GM18868 (cell line): ENCODE measurements at regions not wholly inside any gene's neighbourhood (a gene's known extent, or its start where the extent isn't known, plus 50 kb on each side); places are given as distances from the start of the nearest gene placed in this dataset.

Source experiments
- ATAC-seq: cut with Tn5 transposase; IDR thresholded peaks from one replicate; pipeline ENCODE4 v1.9.1; 2021; ENCODE audit warnings: mild to moderate bottlenecking, moderate library complexity; ENCODE audit not compliant: unreplicated experiment

- no peak for ATAC-seq
Observed at GRCh38 chr5:103942587-103943186, 380.1 kb upstream of the NUDT12 start.

DNA sequence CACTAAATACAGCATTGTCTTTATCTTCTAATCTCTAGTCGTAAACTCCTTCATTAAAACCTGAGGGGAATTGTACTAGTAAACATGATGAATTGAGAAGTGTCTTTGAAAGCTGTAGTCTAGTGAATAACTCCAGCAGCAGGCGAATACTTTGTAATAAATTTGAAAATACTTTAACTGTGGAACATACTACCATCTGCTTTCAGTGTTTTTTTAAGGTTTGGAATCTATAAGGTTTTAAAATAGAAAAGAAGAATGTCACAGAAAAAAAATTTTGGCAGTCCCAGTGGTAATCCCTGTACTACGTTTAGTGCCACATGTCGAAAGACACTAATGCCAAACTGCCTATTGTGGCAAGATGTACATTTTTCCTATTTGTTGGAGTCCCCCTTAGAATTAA, 379.0 kb upstream of the NUDT12 start:
- ATAC-seq, result no peak

DNA sequence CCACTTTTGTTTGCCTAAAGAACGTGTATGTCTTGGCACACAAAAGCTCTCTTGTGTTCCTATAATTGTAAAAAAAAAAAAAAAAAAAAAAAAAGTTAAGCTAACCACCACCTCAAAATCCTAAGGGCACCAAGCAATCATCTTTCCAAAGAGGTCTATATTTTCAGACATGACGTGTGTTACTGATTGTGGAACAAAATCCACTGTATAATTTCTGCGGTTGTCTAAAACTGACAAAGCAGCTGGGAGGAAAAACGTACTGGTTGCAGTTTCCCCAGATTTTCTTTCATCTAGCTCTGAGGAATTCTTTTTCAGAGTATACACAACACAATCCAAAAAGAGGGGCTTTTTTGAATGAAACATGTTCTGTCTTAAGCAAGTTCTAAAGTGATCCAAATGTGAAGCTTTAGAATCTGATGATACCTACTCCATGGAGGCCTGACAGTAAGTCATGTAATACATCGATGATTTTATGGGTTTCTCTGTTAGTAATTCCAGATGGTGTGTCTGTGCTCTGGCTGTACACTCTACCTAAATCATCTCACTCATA, 375.6 kb upstream of the NUDT12 start:
- no peak for ATAC-seq

DNA sequence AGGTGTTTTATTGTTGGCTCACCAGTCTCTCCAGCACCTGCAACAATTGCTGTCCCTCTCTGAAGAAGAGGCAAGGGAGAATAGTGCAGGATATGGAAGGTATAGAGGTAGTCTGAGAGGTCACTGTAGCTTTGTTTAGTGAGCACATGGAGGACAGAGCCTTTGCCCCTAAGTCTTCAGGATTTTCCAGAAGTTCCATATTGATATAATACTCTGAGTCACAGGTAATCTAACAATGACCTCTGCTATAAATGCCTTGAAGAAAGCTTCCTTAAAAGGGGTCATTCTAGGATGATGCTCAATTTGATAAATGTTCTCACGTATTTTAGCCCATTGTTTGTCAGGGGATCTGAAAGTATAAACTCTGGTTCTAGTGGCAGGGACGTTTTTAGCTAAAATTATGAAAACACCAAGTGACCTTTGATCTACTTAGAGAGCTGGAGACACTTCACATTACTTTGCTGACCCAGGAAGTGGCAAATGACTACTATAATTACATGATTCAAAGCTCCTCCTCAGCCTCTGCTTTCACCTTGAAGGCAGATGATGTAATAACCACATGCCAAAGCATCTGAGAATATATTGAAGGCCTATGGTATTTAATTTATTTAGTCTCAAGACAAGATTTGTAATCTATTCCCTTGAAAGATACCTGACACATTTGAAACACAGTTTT, 366.9 kb upstream of the NUDT12 start:
- peak; percentile 70 for ATAC-seq

DNA sequence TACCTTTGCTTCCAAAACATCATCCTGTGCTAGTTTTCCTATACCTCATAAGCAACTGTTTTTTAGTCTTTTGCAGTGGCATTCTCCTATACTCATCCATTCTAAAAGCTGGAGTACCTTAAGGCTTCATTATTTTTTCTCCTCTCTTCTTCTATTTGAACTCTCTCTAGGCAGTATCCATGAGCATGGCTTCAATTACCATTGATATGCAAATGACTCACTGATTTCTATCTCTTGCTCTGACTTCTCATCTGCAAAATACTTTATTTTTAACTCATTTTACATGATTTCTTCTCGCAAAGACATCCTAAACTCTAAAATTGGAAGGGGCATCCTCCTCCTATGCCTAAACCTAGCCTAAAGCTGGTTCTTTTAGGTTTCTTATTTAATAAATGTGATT, 365.1 kb upstream of the NUDT12 start:
- ATAC-seq, result no peak

DNA sequence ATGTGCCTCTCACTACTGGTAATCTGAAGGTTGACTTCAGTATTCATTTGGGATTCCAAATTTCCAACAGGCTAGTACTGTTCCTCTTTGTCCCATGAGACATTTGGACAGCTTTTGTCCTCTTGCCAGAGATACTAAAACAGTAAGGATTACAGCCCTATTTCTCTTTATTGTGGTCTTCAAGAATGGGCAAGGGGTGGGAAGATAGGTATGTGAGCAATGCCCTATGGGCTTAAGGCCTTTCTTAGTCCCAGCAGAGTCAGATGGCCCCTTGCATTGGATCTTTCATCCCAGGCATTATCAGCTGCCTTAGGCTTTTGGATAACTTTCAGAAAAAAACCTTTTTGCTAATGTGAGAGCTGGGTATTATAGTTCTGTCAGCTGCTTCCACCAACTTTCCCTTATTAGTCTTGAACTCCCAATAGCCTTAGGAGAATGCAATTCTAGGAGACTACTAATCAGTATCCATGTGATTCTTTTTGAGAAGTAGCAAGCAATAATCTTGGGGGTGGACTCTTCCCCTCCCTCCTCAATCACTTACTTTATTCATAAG, 361.1 kb upstream of the NUDT12 start:
- ATAC-seq, result no peak

- ATAC-seq, result no peak
Observed at GRCh38 chr5:103919506-103919905, 356.9 kb upstream of the NUDT12 start.

GRCh38 chr5:103918668-103919367, 356.2 kb upstream of the NUDT12 start:
- ATAC-seq, result peak; percentile 68

GRCh38 chr5:103915081-103915480, 352.5 kb upstream of the NUDT12 start:
- no peak for ATAC-seq

GRCh38 chr5:103910786-103911185, 348.2 kb upstream of the NUDT12 start:
- no peak for ATAC-seq

GRCh38 chr5:103910011-103910410, 347.4 kb upstream of the NUDT12 start:
- ATAC-seq, result no peak

- no peak for ATAC-seq
Observed at GRCh38 chr5:103909391-103909790, 346.8 kb upstream of the NUDT12 start.

DNA sequence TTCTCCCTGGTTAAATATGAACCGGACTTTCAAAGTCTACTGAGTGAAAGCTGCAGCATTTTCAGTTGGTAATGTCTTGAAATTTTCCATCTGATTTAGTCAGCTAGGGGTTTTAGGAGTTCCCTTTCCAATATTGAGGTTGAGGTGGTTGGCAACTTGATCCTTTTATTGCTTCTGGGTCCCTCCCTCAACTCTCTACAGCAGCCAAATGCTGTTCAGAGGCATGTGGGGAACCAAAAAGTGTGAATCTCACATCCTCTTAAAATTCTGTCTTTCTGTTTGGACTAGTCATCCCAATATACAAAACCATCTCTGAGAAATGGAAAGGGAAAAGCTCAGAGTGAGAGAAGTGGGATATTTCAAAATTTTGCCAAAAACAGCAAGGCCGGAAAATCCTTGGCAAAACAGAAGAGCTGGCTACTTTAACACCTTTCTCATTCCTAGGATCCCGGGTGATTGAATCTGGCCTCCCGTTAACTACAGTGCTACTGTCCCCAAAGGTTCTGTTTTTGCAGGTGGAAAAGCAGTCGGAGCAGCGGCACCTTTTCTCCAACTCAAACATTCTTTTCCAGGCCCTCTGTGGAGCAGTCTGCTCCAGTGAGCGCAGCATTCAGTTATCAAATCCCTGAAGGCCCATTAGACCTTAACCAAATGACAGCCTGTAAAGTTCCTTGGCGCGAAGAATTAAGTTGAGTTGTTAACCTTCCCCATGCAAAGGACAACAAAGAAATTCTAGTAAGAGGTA, 345.9 kb upstream of the NUDT12 start:
- no peak for ATAC-seq

DNA sequence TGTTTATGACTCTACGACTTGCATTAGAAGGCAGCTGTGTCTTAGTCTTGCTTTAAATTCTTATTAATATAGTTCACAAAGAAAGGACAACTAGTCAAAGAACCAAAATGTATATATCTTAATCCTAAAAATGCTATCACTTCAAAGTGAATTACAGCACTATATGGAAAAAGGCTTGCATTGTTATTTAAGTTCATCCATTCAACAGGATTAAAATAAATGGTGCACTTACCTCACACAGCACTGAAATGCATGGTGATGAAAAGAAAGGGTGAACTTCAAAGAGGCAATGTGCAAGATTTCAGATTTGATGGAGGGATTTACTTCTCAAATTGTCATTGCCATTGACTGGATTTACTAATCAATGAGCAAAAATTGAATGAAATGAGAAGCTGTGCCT, 344.4 kb upstream of the NUDT12 start:
- ATAC-seq, result no peak

DNA sequence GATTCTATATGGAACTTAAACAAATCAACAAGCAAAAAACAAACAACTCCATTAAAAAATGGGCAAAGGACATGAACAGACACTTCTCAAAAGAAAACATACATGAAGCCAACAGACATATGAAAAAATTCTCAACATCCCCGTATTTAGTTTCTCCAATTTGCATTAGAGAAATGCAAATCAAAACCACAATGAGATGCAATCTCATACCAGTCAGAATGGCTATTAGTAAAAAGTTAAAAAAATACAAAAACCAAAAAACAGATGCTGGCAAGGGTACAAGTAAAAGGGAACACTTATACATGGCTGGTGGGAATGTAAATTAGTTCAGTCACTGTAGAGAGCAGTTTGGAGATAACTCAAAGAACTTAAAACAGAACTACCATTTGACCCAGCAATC, 342.1 kb upstream of the NUDT12 start:
- no peak for ATAC-seq

DNA sequence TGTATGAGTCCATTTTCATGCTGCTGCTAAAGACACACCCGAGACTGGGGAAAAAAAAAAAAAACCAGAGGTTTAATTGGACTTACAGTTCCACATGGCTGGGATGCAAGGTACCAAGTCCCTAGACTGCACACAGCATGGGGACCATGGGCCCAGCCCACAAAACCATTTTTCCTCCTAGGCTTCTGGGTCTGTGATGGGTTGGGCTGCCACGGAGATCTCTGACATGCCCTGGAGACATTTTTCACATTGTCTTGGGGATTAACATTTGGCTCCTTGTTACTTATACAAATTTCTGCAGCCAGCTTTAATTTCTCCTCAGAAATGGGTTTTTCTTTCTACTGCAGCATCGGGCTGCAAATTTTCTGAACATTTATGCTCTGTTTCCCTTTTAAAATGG, 340.3 kb upstream of the NUDT12 start:
- no peak for ATAC-seq

DNA sequence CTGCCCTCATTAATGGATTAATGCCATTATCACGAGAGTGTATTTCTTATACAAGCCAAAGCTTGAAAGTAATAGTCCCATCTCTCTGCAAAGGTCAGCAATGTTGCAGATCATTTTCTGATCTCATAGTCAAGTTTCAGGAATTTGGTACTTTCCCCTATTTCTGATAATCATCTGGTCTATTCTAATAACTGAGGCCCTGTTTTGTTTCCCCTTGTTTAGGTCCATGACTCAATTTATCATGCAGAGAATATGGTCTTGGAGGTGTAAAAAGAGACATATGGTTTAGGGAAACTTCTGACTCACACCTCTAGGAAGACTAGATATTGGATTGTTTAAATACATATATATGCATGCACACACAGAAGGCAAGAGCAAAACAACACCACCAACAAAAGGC, 339.3 kb upstream of the NUDT12 start:
- ATAC-seq, result no peak

GRCh38 chr5:103896593-103896992, 334.0 kb upstream of the NUDT12 start:
- ATAC-seq, result no peak

DNA sequence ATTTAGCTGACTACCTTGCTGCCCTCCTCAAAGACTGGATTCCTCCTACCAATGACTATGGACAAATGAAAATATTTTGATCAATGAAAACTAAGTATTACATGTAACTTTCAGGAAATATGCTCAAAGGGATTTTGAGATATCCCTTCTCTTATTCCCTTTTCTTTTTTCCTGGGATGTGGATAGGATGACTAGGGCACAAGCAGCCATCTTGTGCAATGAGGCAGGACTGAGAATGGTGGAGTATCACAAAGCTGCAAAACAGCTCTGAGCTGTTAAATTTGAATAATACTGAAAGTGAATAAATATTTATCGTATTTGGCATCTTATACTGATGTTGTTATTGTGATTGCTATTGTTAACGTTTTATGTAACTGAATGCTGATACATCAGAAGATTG, 333.1 kb upstream of the NUDT12 start:
- no peak for ATAC-seq

DNA sequence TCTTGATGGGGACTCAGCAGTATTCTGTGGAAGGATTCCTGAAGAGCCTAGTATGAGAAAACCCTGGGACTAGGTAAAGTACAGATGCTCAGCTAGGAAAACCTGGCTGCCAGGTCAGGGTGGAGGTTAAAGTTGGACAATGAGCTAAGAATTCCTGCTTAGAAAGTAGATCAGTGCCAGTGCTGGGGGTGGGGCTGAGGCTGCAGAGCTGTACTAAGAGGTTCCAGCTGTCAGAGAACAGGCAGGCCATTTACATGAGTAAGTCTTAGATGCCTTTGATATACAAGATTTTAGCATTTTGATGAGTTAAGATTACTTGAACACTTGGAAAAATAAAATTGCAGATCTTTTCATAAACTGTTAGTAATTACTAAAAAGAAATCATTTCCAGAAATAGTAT, 332.3 kb upstream of the NUDT12 start:
- ATAC-seq, result no peak

- no peak for ATAC-seq
Observed at GRCh38 chr5:103891151-103891550, 328.6 kb upstream of the NUDT12 start.
